ENCODE measurements at regions not wholly inside any gene's neighbourhood (a gene's known extent, or its start where the extent isn't known, plus 50 kb on each side); places are given as distances from the start of the nearest gene placed in this dataset.
"Not testable (repeated sequence)": the region's sequence is repeated elsewhere in the genome, so short reads cannot be mapped to it uniquely, and the experiment has no call there.

GRCh38 chr14:105679959-105680735 lies 153.8 kb downstream of the TMEM121 start:
- DNase-seq: not testable (repeated sequence)

DNA sequence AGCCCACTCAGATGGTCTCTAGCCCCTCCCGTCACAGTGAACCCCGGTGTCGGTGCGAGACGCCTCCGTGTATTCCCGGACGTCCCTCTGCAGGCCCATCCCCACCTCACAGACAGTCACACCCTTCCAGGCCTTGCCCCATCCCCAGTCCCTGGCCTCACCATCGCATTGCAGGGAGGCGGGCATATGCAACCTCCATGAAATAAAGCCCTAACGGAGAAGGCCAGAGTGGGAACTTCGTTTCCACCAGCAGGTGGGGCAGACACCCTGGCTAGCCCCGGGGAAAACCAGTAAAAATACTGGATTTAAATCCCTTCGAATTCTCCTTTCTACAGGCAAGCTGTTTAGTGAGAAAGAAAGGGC lies 154.3 kb downstream of the TMEM121 start:
- not testable (repeated sequence) for DNase-seq

- not testable (repeated sequence) for DNase-seq
Measured at GRCh38 chr14:105681606-105682185, 155.3 kb downstream of the TMEM121 start.

DNA sequence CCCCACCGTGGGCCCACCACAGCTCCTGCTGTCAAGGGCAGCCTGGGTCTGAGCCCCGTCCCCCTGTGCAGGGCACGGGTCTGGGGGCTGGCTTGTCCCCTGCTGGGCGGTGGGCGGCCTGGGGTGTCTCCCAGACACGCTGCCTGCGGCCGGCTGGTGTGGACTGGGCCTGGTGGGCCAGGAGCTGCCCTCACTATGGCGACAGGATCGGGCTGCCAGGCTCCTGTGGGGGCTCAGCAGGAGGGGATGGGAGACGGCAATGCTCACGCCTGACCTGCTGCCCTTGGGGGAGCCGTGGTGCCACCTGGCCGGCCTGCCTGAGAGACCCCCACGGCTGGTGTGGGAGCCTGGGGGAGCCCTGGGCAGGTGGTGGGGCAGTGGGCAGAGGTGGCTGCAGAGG lies 156.1 kb downstream of the TMEM121 start:
- DNase-seq: not testable (repeated sequence)

DNA sequence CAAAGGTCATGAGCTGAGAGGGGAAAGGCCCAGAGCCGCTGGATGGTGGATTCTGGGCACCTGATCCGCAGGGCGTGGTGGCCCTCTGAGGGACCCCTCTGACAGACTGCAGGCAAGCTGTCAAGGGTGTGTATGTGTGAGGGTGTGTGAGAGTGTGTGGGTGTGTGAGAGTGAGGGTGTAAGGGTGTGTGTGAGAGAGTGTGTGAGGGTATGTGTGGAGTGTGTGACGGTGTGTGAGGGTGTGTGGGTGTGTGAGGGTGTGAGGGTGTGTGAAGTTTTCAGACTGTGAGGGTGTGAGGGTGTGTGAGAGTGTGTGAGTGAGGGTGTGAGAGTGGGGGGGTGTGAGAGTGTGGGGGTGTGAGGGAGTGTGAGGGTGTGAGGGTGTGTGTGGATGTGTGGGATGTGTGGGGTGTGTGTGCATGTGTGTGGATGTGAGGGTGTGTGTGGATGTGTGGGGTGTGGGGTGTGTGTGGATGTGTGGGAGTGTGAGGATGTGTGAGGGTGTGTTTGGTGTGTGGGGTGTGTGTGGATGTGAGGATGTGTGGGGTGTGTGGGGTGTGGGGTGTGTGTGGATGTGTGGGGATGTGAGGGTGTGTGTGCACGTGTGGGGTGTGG lies 156.7 kb downstream of the TMEM121 start:
- no peak for DNase-seq

GRCh38 chr14:105684056-105684455 lies 157.7 kb downstream of the TMEM121 start:
- DNase-seq: not testable (repeated sequence)

DNA sequence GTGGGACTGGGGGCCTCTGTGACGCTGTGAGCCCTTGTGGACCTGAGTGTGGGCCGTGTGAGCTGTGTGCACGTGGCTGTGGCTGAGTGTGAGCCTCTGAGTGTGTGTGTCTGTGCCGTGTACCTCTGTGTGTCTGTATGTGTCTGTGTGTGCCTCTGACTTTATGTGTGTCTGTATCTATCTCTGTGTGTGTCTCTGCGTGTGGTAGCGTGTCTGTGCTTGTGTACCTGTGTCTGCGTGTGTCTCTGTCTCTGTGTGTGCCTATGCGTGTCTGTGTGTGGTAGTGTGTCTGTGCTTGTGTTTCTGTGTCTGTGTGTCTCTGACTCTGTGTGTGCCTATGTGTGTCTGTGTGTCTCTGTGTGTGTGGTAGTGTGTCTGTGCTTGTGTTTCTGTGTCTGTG lies 158.2 kb downstream of the TMEM121 start:
- DNase-seq: not testable (repeated sequence)

DNA sequence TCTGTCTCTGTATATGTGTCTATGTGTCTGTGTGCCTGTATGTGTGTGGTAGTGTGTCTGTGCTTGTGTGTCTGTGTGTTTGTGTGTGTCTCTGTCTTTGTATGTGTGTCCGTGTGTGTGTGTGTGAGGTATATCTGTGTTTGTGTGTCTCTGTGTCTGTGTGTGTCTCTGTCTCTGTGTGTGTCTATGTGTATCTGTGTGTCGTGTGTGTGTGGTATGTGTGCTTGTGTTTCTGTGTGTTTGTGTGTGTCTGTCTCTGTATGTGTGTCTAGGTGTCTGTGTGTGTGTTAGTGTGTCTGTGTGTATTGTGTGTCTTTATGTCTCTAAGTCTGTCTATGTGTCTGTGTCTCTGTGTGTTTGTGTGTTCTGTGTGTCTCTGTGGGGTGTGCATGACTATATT lies 158.6 kb downstream of the TMEM121 start:
- no peak for DNase-seq

DNA sequence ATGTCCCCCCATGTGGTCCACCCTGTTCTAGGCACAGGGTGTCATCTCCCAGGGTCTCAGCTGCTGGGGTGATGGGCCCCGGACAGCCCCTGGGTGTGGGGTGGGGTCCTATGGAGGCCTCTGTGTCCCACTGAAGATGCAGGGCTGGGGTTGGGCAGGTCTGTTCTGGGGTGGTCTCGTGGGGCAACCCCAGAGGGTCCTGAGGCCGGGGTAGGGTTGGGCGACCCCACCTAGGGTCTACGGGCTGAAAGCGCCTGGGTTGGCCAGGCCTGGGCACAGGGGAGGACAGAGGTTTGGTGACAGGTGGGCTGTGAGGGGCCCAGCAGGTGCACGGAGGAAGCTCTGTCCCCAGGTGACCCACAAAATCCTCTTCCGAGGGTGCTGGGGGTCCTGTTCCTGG lies 159.2 kb downstream of the TMEM121 start:
- not testable (repeated sequence) for DNase-seq

DNA sequence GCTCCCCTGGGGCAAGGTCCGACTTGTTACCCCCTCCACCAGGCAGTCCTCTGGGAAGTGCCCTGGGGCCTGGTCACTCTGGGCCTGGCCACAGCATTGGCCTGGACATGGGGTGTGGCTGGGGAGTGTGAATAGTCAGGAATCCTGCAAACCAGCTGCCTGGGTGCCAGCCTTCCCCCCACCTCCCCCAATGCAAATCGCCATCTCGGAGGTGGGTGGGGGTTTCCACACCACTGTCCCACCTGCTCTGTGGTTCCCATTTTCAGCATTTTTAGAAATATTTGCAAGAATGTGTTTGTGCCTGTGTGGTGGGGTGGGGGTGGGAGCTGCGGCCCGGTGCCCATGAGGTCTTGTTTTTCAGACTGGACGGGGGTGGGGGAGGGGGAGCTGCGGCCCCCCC lies 159.7 kb downstream of the TMEM121 start:
- DNase-seq: not testable (repeated sequence)

- DNase-seq: not testable (repeated sequence)
Measured at GRCh38 chr14:105686462-105687170, 160.2 kb downstream of the TMEM121 start.

GRCh38 chr14:105687171-105688022 lies 161.0 kb downstream of the TMEM121 start:
- not testable (repeated sequence) for DNase-seq

DNA sequence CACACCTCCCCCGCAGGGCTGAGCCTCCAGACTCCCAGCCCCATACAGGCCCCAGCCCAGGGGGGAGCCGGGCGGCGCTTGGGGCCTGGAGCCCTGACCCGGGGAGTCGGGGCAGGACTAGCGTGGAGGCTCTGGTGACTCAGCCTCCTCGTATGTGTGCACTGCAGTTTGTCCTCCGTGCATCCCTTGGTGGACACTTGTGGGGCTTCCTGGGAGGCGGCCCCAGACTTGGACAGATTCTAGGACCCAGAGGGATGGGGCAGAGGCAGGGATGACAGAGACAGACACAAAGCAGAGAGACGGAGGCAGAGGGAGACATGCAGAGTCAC lies 161.6 kb downstream of the TMEM121 start:
- DNase-seq: not testable (repeated sequence)

DNA sequence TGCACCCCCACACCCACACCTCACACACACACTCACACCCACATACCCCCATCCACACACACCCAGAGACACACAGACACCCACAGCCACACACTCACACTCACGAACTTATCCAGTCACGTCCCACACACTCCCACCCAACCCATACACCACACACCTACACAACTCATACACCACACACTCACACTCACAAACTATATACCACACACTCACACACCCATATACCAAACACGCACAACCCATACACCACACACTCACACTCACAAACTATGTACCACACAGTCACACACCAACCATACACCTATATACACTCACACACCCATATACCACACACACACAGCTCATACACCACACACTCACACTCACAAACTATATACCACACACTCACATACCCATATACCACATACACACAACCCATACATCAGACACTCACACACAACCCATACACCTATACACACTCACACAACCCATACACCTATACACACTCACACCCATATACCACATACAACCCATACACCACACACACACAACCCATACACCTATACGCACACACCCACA lies 162.4 kb downstream of the TMEM121 start:
- not testable (repeated sequence) for DNase-seq

- DNase-seq: no peak
Measured at GRCh38 chr14:105689722-105690121, 163.3 kb downstream of the TMEM121 start.

- DNase-seq: no peak
Measured at GRCh38 chr14:105690671-105691070, 164.3 kb downstream of the TMEM121 start.

- not testable (repeated sequence) for DNase-seq
Measured at GRCh38 chr14:105691321-105692109, 165.1 kb downstream of the TMEM121 start.

- DNase-seq: not testable (repeated sequence)
Measured at GRCh38 chr14:105692110-105692685, 165.8 kb downstream of the TMEM121 start.

- DNase-seq: no peak
Measured at GRCh38 chr14:105694961-105695360, 168.6 kb downstream of the TMEM121 start.

- not testable (repeated sequence) for DNase-seq
Measured at GRCh38 chr14:105696388-105696787, 170.0 kb downstream of the TMEM121 start.

DNA sequence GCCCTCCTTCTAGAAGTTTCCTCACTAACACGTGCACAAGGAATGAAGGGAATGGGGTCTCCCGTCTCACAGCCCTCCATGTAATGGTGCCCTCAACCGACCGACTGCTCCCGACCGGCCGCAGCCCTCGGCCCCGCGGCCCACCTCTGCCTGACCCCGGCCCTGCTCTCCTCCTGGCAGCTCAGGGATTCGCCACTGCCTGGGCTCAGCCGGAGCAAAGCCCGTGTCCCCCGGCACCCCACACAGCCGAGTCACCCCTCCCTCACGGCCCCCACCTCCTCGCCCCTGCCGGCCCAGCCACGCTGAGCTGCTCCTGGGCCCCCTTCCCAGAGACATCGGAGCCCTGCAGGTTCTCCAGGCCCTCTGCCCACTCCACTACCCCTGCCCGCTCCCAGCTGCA lies 171.0 kb downstream of the TMEM121 start:
- DNase-seq: not testable (repeated sequence)
